WTC11 (cell line): ENCODE measurements at regions not wholly inside any gene's neighbourhood (a gene's known extent, or its start where the extent isn't known, plus 50 kb on each side); places are given as distances from the start of the nearest gene placed in this dataset.

Experiments
- ATAC-seq: fragments of 200-7000 bp; cut with Tn5 transposase; 2 replicates; pipeline ENCODE4 v1.10.0; 2021; ENCODE audit warnings: mild to moderate bottlenecking, moderate library complexity
- CTCF ChIA-PET: fragments of 300-600 bp; sonication (Branson Sonifier 250); formaldehyde crosslinking; loops from one replicate; lab custom pipeline; 2021; ENCODE audit warnings: antibody characterized with exemption; lab: Charles Lee
- POLR2A ChIA-PET: fragments of 350-600 bp; sonication (Branson Sonifier 250); formaldehyde crosslinking; loops from one replicate; lab custom pipeline; 2021; ENCODE audit warnings: antibody characterized with exemption; lab: Charles Lee
- DNase-seq: peaks from one replicate; pipeline ENCODE4 v3.0.0; 2021; ENCODE audit warnings: low spot score
- H3K27ac Mint-ChIP-seq: 2 replicates; pipeline ENCODE4 v1.8.0; 2021; ENCODE audit warnings: mixed read lengths
- H3K27me3 Mint-ChIP-seq: 2 replicates; pipeline ENCODE4 v1.8.0; 2021; ENCODE audit warnings: low read depth, mild to moderate bottlenecking, moderate library complexity, mixed read lengths
- H3K36me3 Mint-ChIP-seq: 2 replicates; pipeline ENCODE4 v1.8.0; 2021; ENCODE audit warnings: mixed read lengths
- H3K4me1 Mint-ChIP-seq: 2 replicates; pipeline ENCODE4 v1.8.0; 2022; ENCODE audit warnings: mixed read lengths
- H3K4me3 Mint-ChIP-seq: 2 replicates; pipeline ENCODE4 v1.8.0; 2021; ENCODE audit warnings: mild to moderate bottlenecking, moderate library complexity, mixed read lengths
- H3K9me3 Mint-ChIP-seq: 2 replicates; pipeline ENCODE4 v1.8.0; 2021; ENCODE audit warnings: mixed read lengths
- FOXJ3 ChIP-seq: sonication (generic); formaldehyde crosslinking; IDR thresholded peaks from 2 replicates; pipeline ENCODE4 v1.9.0; 2021; ENCODE audit warnings: missing genetic modification reagents, mild to moderate bottlenecking, borderline replicate concordance
- KAT7 ChIP-seq: sonication (generic); formaldehyde crosslinking; IDR thresholded peaks from 2 replicates; pipeline ENCODE4 v1.8.1; 2023; ENCODE audit warnings: missing genetic modification reagents, mild to moderate bottlenecking, borderline replicate concordance
- ZNF317 ChIP-seq: sonication (generic); formaldehyde crosslinking; IDR thresholded peaks from 2 replicates; pipeline ENCODE4 v1.8.1; 2023; ENCODE audit warnings: low read depth, mild to moderate bottlenecking, moderate library complexity, missing genetic modification reagents, borderline replicate concordance
- TF ChIP-seq, protein P1 (sequence below): fragments of 250-450 bp; sonication (Bioruptor Pico); IDR thresholded peaks from 2 replicates; pipeline ENCODE4 v1.9.0; 2021; ENCODE audit warnings: mild to moderate bottlenecking
- TF ChIP-seq, protein P2 (sequence below): sonication (generic); formaldehyde crosslinking; IDR thresholded peaks from 2 replicates; pipeline ENCODE4 v1.8.1; 2022; ENCODE audit warnings: mild to moderate bottlenecking, moderate library complexity, missing genetic modification reagents
- TF ChIP-seq, protein P3 (sequence below): sonication (generic); formaldehyde crosslinking; IDR thresholded peaks from 2 replicates; pipeline ENCODE4 v1.8.1; 2023; ENCODE audit warnings: mild to moderate bottlenecking, missing genetic modification reagents, borderline replicate concordance
- TF ChIP-seq, protein P4 (sequence below): sonication (generic); formaldehyde crosslinking; conservative IDR thresholded peaks from 2 replicates; pipeline ENCODE4 v1.8.1; 2022; ENCODE audit warnings: mild to moderate bottlenecking, missing genetic modification reagents
- TF ChIP-seq, protein P5 (sequence below): sonication (generic); formaldehyde crosslinking; IDR thresholded peaks from 2 replicates; pipeline ENCODE4 v1.8.1; 2023; ENCODE audit warnings: mild to moderate bottlenecking, missing genetic modification reagents, moderate library complexity
- TF ChIP-seq, protein P6 (sequence below): sonication (generic); formaldehyde crosslinking; IDR thresholded peaks from 2 replicates; pipeline ENCODE4 v1.8.0; 2022; ENCODE audit warnings: mild to moderate bottlenecking, missing genetic modification reagents
- TF ChIP-seq, protein P7 (sequence below): sonication (generic); formaldehyde crosslinking; IDR thresholded peaks from 2 replicates; pipeline ENCODE4 v1.8.0; 2022; ENCODE audit warnings: mild to moderate bottlenecking, missing genetic modification reagents
- TF ChIP-seq, protein P8 (sequence below): sonication (generic); formaldehyde crosslinking; IDR thresholded peaks from 2 replicates; pipeline ENCODE4 v1.8.0; 2023; ENCODE audit warnings: missing genetic modification reagents, mild to moderate bottlenecking, borderline replicate concordance

DNA sequence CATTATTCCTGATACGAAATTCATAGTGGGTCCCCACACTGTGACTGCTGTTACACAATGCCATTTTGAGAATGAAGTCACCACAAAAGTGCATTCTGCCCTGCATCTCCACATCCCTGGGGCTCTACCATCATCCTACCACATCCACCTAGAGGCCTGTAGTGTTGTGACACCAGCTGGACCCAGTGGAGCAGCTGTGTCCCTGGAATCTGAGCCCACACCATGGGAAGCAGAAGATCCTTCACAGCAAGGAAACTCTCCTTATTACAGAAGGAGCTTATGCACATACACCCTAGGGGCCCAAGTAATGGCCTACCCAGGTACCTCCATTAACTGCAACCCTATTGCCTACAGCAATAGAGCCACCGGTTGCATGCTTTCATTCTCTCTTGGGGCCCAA is 566.6 kb upstream of the EPHA7 start (continued):
- TF ChIP-seq, protein P1, sequence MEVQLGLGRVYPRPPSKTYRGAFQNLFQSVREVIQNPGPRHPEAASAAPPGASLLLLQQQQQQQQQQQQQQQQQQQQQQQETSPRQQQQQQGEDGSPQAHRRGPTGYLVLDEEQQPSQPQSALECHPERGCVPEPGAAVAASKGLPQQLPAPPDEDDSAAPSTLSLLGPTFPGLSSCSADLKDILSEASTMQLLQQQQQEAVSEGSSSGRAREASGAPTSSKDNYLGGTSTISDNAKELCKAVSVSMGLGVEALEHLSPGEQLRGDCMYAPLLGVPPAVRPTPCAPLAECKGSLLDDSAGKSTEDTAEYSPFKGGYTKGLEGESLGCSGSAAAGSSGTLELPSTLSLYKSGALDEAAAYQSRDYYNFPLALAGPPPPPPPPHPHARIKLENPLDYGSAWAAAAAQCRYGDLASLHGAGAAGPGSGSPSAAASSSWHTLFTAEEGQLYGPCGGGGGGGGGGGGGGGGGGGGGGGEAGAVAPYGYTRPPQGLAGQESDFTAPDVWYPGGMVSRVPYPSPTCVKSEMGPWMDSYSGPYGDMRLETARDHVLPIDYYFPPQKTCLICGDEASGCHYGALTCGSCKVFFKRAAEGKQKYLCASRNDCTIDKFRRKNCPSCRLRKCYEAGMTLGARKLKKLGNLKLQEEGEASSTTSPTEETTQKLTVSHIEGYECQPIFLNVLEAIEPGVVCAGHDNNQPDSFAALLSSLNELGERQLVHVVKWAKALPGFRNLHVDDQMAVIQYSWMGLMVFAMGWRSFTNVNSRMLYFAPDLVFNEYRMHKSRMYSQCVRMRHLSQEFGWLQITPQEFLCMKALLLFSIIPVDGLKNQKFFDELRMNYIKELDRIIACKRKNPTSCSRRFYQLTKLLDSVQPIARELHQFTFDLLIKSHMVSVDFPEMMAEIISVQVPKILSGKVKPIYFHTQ = no peak
- TF ChIP-seq FOXJ3 (CRISPR knock-in tag) = no peak
- TF ChIP-seq, all 79 proteins: peak for 0

DNA sequence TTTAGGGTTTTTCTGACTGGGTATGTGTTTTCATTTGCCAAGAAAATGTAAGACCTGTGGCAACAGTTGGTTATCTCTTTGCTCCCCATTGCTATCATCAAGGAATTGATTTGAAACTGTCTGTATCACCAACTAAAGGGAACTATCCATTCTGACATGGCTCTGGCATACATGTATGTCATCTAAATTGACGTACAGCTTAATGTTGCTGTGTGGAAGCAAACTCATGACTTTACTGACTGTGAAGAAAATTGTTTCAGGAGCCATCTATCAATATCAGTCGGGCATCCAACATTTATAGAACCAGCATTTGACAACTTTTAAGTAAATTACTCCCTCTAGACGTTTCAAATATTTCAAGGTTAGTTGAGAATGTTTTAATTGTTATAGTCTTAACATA is 555.8 kb upstream of the EPHA7 start:
- CTCF ChIA-PET = no interaction called here
- H3K27me3 Mint-ChIP-seq = no peaks in the 10 kb centered on the region; the same call in 1 of the 2 replicates
- ATAC-seq = no peak
- TF ChIP-seq, protein P2, sequence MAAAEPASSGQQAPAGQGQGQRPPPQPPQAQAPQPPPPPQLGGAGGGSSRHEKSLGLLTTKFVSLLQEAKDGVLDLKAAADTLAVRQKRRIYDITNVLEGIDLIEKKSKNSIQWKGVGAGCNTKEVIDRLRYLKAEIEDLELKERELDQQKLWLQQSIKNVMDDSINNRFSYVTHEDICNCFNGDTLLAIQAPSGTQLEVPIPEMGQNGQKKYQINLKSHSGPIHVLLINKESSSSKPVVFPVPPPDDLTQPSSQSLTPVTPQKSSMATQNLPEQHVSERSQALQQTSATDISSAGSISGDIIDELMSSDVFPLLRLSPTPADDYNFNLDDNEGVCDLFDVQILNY (CRISPR knock-in tag) = no peak
- TF ChIP-seq, protein P3, sequence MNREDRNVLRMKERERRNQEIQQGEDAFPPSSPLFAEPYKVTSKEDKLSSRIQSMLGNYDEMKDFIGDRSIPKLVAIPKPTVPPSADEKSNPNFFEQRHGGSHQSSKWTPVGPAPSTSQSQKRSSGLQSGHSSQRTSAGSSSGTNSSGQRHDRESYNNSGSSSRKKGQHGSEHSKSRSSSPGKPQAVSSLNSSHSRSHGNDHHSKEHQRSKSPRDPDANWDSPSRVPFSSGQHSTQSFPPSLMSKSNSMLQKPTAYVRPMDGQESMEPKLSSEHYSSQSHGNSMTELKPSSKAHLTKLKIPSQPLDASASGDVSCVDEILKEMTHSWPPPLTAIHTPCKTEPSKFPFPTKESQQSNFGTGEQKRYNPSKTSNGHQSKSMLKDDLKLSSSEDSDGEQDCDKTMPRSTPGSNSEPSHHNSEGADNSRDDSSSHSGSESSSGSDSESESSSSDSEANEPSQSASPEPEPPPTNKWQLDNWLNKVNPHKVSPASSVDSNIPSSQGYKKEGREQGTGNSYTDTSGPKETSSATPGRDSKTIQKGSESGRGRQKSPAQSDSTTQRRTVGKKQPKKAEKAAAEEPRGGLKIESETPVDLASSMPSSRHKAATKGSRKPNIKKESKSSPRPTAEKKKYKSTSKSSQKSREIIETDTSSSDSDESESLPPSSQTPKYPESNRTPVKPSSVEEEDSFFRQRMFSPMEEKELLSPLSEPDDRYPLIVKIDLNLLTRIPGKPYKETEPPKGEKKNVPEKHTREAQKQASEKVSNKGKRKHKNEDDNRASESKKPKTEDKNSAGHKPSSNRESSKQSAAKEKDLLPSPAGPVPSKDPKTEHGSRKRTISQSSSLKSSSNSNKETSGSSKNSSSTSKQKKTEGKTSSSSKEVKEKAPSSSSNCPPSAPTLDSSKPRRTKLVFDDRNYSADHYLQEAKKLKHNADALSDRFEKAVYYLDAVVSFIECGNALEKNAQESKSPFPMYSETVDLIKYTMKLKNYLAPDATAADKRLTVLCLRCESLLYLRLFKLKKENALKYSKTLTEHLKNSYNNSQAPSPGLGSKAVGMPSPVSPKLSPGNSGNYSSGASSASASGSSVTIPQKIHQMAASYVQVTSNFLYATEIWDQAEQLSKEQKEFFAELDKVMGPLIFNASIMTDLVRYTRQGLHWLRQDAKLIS = no peak
- TF ChIP-seq, protein P4, sequence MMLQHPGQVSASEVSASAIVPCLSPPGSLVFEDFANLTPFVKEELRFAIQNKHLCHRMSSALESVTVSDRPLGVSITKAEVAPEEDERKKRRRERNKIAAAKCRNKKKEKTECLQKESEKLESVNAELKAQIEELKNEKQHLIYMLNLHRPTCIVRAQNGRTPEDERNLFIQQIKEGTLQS (CRISPR knock-in tag) = no peak
- TF ChIP-seq, protein P5, sequence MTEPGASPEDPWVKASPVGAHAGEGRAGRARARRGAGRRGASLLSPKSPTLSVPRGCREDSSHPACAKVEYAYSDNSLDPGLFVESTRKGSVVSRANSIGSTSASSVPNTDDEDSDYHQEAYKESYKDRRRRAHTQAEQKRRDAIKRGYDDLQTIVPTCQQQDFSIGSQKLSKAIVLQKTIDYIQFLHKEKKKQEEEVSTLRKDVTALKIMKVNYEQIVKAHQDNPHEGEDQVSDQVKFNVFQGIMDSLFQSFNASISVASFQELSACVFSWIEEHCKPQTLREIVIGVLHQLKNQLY (CRISPR knock-in tag) = no peak
- TF ChIP-seq, protein P6, sequence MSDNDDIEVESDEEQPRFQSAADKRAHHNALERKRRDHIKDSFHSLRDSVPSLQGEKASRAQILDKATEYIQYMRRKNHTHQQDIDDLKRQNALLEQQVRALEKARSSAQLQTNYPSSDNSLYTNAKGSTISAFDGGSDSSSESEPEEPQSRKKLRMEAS (CRISPR knock-in tag) = no peak
- TF ChIP-seq ZNF317 (CRISPR knock-in tag) (no peak), KAT7 (CRISPR knock-in tag) (no peak)
- TF ChIP-seq, protein P7, sequence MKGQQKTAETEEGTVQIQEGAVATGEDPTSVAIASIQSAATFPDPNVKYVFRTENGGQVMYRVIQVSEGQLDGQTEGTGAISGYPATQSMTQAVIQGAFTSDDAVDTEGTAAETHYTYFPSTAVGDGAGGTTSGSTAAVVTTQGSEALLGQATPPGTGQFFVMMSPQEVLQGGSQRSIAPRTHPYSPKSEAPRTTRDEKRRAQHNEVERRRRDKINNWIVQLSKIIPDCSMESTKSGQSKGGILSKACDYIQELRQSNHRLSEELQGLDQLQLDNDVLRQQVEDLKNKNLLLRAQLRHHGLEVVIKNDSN (CRISPR knock-in tag) = no peak
- TF ChIP-seq, protein P8, sequence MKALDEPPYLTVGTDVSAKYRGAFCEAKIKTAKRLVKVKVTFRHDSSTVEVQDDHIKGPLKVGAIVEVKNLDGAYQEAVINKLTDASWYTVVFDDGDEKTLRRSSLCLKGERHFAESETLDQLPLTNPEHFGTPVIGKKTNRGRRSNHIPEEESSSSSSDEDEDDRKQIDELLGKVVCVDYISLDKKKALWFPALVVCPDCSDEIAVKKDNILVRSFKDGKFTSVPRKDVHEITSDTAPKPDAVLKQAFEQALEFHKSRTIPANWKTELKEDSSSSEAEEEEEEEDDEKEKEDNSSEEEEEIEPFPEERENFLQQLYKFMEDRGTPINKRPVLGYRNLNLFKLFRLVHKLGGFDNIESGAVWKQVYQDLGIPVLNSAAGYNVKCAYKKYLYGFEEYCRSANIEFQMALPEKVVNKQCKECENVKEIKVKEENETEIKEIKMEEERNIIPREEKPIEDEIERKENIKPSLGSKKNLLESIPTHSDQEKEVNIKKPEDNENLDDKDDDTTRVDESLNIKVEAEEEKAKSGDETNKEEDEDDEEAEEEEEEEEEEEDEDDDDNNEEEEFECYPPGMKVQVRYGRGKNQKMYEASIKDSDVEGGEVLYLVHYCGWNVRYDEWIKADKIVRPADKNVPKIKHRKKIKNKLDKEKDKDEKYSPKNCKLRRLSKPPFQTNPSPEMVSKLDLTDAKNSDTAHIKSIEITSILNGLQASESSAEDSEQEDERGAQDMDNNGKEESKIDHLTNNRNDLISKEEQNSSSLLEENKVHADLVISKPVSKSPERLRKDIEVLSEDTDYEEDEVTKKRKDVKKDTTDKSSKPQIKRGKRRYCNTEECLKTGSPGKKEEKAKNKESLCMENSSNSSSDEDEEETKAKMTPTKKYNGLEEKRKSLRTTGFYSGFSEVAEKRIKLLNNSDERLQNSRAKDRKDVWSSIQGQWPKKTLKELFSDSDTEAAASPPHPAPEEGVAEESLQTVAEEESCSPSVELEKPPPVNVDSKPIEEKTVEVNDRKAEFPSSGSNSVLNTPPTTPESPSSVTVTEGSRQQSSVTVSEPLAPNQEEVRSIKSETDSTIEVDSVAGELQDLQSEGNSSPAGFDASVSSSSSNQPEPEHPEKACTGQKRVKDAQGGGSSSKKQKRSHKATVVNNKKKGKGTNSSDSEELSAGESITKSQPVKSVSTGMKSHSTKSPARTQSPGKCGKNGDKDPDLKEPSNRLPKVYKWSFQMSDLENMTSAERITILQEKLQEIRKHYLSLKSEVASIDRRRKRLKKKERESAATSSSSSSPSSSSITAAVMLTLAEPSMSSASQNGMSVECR = no peak
- TF ChIP-seq, all 79 proteins: peak for 0
- Mint-ChIP-seq H3K36me3 (no peaks in the 10 kb centered on the region), H3K4me1 (peaks cover 14% of the 10 kb centered on the region), H3K27ac (no peak overlapping the region), H3K4me3 (no peak overlapping the region), H3K9me3 (no peaks in the 10 kb centered on the region)
- DNase-seq = no peak
- POLR2A ChIA-PET = no interaction called here
